ENCODE measurements at regions not wholly inside any gene's neighbourhood (a gene's known extent, or its start where the extent isn't known, plus 50 kb on each side); places are given as distances from the start of the nearest gene placed in this dataset.
"Not testable (repeated sequence)": the region's sequence is repeated elsewhere in the genome, so short reads cannot be mapped to it uniquely, and the experiment has no call there.

GRCh38 chr12:131388164-131389053, 322.5 kb upstream of the SFSWAP start:
- H3K9me3 ChIP-seq (ENCODE audit: control extremely low read depth in 1 of 5, control insufficient read depth in 4 of 5, insufficient read depth in 2 of 5, low read depth in 1 of 5, low read length in 4 of 5); H3K4me3 ChIP-seq (ENCODE audit: control insufficient read depth in 1 of 7, extremely low read depth in 1 of 7, insufficient read depth in 4 of 7, low read depth in 2 of 7, low read length in 6 of 7); H3K27ac ChIP-seq (ENCODE audit: insufficient read depth in 1 of 2, low read depth in 1 of 2, low read length in 2 of 2, poor library complexity in 1 of 2, severe bottlenecking in 2 of 2); DNase-seq; CTCF ChIA-PET; POLR2A ChIA-PET; H3K36me3 ChIP-seq (ENCODE audit: control insufficient read depth in 4 of 4, insufficient read depth in 4 of 4, low read length in 3 of 4): not testable (repeated sequence)
- 80% methylated on average over 7 of the region's 10 CpGs for WGBS (ENCODE audit: insufficient coverage)
- H3K27me3 ChIP-seq (replicated peaks in 2 of 5; ENCODE audit: control insufficient read depth in 4 of 5, insufficient read depth in 5 of 5, low read length in 4 of 5) = peaks cover 0 to 28% (median 2%) of the 10 kb centered on the region in 5 experiments
- H3K4me1 ChIP-seq (ENCODE audit: control extremely low read depth in 1 of 4, control insufficient read depth in 4 of 4, insufficient read depth in 4 of 4, low read length in 3 of 4) = peaks cover 0 to 11% (median 8%) of the 10 kb centered on the region in 4 experiments

DNA sequence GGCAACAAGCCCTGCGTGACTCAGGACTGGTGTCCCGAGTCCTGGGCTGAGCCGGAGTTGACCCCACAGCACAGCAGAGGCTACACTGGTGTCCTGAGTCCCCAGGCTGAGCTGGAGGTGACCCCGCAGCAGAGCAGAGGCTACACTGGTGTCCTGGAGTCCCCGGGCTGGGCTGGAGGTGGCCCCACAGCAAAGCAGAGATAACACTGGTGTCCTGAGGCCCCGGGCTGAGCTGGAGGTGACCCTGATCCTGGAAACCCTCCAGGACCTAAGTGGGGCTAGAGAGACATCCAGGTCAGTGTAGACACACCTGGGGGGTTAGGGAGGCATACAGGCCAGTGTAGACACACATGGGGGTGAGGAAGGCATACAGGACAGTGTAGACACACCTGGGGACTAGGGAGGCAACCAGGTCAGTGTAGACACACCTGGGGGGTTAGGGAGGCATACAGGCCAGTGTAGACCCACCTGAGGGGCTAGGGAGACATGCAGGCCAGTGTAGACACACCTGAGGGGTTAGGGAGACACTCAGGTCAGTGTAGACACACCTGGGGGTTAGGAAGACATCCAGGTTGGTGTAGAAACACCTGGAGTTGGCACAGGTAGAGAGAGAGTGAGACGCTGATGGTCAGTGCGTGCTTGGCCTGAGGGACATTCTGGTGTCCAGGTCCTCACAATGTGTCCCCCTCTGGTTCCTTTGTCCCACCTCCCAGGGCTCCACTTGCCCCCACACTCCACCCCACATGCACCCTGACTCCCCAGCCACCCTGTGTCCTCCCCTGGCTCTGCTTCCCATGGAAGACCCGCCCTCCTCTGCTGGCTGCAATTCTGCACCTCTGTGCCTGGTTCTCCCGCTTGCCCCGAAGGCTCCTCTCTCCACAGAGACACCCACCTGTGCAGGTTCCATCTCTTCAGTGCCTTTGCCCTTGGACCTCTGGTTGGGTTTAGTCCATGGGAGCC, 321.6 kb upstream of the SFSWAP start:
- Histone ChIP-seq H3K4me1 (ENCODE audit: control extremely low read depth in 1 of 4, control insufficient read depth in 4 of 4, insufficient read depth in 4 of 4, low read length in 3 of 4) (peaks cover 0 to 11% (median 8%) of the 10 kb centered on the region in 4 experiments), H3K27ac (ENCODE audit: insufficient read depth in 1 of 2, low read depth in 1 of 2, low read length in 2 of 2, poor library complexity in 1 of 2, severe bottlenecking in 2 of 2) (no peak overlapping the region), H3K27me3 (replicated peaks in 2 of 5; ENCODE audit: control insufficient read depth in 4 of 5, insufficient read depth in 5 of 5, low read length in 4 of 5) (peaks cover 0 to 19% (median 0%) of the 10 kb centered on the region in 5 experiments), H3K9me3 (ENCODE audit: control extremely low read depth in 1 of 5, control insufficient read depth in 4 of 5, insufficient read depth in 2 of 5, low read depth in 1 of 5, low read length in 4 of 5) (no peaks in the 10 kb centered on the region), H3K4me3 (ENCODE audit: control insufficient read depth in 1 of 7, extremely low read depth in 1 of 7, insufficient read depth in 4 of 7, low read depth in 2 of 7, low read length in 6 of 7) (no peak overlapping the region), H3K36me3 (ENCODE audit: control insufficient read depth in 4 of 4, insufficient read depth in 4 of 4, low read length in 3 of 4) (no peaks in the 10 kb centered on the region)
- ChIA-PET CTCF (interaction anchor here (1.6 kb wide), 1 partner anchor 285 kb away, joined by 4 read pairs; no protein-coding TSS in a partner anchor), POLR2A (no interaction called here)
- 87% methylated on average over 6 of the region's 11 CpGs for WGBS (ENCODE audit: insufficient coverage)
- no peak for DNase-seq

- ChIA-PET CTCF (interaction anchor here (1.6 kb wide), 1 partner anchor 286 kb away, joined by 4 read pairs; no protein-coding TSS in a partner anchor), POLR2A (interaction anchor here (0.6 kb wide), 2 partner anchors 64 to 348 kb away, joined by 3 to 4 read pairs; no protein-coding TSS in a partner anchor)
- peaks cover 0 to 9% (median 0%) of the 10 kb centered on the region in 5 experiments for H3K27me3 ChIP-seq (replicated peaks in 2 of 5; ENCODE audit: control insufficient read depth in 4 of 5, insufficient read depth in 5 of 5, low read length in 4 of 5)
- no peaks in the 10 kb centered on the region for H3K9me3 ChIP-seq (ENCODE audit: control extremely low read depth in 1 of 5, control insufficient read depth in 4 of 5, insufficient read depth in 2 of 5, low read depth in 1 of 5, low read length in 4 of 5)
- H3K4me3 ChIP-seq (ENCODE audit: control insufficient read depth in 1 of 7, extremely low read depth in 1 of 7, insufficient read depth in 4 of 7, low read depth in 2 of 7, low read length in 6 of 7) = no peak overlapping the region
- 65% methylated on average over 16 of the region's 19 CpGs for WGBS (ENCODE audit: insufficient coverage)
- no peak overlapping the region for H3K27ac ChIP-seq (ENCODE audit: insufficient read depth in 1 of 2, low read depth in 1 of 2, low read length in 2 of 2, poor library complexity in 1 of 2, severe bottlenecking in 2 of 2)
- H3K4me1 ChIP-seq (ENCODE audit: control extremely low read depth in 1 of 4, control insufficient read depth in 4 of 4, insufficient read depth in 4 of 4, low read length in 3 of 4) = peaks cover 0 to 11% (median 8%) of the 10 kb centered on the region in 4 experiments
- peak; percentile 15 to 61 (median 47) for DNase-seq
- no peaks in the 10 kb centered on the region for H3K36me3 ChIP-seq (ENCODE audit: control insufficient read depth in 4 of 4, insufficient read depth in 4 of 4, low read length in 3 of 4)
Measured at GRCh38 chr12:131390412-131391334, 320.2 kb upstream of the SFSWAP start.

DNA sequence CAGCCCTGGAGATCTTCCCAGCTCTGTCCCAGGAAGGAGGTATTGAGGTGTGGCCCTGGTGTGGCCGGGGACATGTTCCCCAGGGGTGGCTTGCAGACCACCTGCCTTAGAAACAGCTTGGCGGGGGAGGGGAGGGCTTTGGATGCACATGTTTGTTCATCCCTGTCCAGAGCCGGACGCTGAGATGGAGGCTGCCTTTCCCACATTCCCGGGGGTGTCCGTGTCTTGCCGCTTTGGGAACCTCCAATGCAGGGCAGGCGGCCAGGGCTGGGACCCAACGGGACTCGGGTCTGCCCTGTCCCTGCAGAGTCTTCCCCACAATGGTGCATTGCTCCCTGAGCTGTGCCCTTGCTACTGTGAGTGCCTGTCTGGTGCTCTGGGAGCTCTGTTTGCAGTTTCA, 319.5 kb upstream of the SFSWAP start:
- Histone ChIP-seq H3K4me3 (ENCODE audit: control insufficient read depth in 1 of 7, extremely low read depth in 1 of 7, insufficient read depth in 4 of 7, low read depth in 2 of 7, low read length in 6 of 7) (no peak overlapping the region), H3K4me1 (ENCODE audit: control extremely low read depth in 1 of 4, control insufficient read depth in 4 of 4, insufficient read depth in 4 of 4, low read length in 3 of 4) (peaks cover 0 to 11% (median 8%) of the 10 kb centered on the region in 4 experiments), H3K36me3 (ENCODE audit: control insufficient read depth in 4 of 4, insufficient read depth in 4 of 4, low read length in 3 of 4) (no peaks in the 10 kb centered on the region), H3K9me3 (ENCODE audit: control extremely low read depth in 1 of 5, control insufficient read depth in 4 of 5, insufficient read depth in 2 of 5, low read depth in 1 of 5, low read length in 4 of 5) (peaks cover 0 to 6% (median 0%) of the 10 kb centered on the region in 5 experiments), H3K27me3 (replicated peaks in 2 of 5; ENCODE audit: control insufficient read depth in 4 of 5, insufficient read depth in 5 of 5, low read length in 4 of 5) (peaks cover 0 to 5% (median 0%) of the 10 kb centered on the region in 5 experiments), H3K27ac (ENCODE audit: insufficient read depth in 1 of 2, low read depth in 1 of 2, low read length in 2 of 2, poor library complexity in 1 of 2, severe bottlenecking in 2 of 2) (no peak overlapping the region)
- ChIA-PET CTCF (no interaction called here), POLR2A (interaction anchor here (0.6 kb wide), 1 partner anchor 63 kb away, joined by 4 read pairs; no protein-coding TSS in a partner anchor)
- DNase-seq = no peak
- WGBS (ENCODE audit: insufficient coverage) = 95% methylated on average over 10 of the region's 10 CpGs

DNA sequence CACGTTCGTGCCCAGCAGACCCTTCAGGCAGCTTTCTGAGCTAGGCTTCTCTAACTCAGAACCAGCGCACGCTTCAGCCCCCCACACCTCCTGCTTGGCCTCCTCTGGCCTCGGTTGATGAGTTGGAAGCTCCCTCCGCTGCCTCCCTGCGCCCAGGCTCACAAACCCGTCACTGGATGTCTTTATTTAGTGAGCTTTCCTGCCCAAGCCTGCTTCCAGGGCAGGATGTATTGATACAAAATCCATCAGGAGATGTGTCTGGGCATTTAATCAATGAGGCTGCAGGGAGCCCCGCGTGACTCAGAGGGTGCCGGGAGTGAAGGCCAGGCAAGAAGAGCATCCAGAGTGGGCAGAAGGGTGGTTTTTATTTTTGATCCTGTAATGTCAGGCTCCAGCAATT, 316.1 kb upstream of the SFSWAP start:
- POLR2A ChIA-PET; H3K27ac ChIP-seq (ENCODE audit: insufficient read depth in 1 of 2, low read depth in 1 of 2, low read length in 2 of 2, poor library complexity in 1 of 2, severe bottlenecking in 2 of 2); CTCF ChIA-PET; DNase-seq; H3K27me3 ChIP-seq (replicated peaks in 2 of 5; ENCODE audit: control insufficient read depth in 4 of 5, insufficient read depth in 5 of 5, low read length in 4 of 5); H3K4me1 ChIP-seq (ENCODE audit: control extremely low read depth in 1 of 4, control insufficient read depth in 4 of 4, insufficient read depth in 4 of 4, low read length in 3 of 4); H3K4me3 ChIP-seq (ENCODE audit: control insufficient read depth in 1 of 7, extremely low read depth in 1 of 7, insufficient read depth in 4 of 7, low read depth in 2 of 7, low read length in 6 of 7); H3K36me3 ChIP-seq (ENCODE audit: control insufficient read depth in 4 of 4, insufficient read depth in 4 of 4, low read length in 3 of 4): not testable (repeated sequence)
- H3K9me3 ChIP-seq (ENCODE audit: control extremely low read depth in 1 of 5, control insufficient read depth in 4 of 5, insufficient read depth in 2 of 5, low read depth in 1 of 5, low read length in 4 of 5) = peaks cover 0 to 22% (median 11%) of the 10 kb centered on the region in 5 experiments
- 91% methylated on average over 7 of the region's 11 CpGs for WGBS (ENCODE audit: insufficient coverage)

- CTCF ChIA-PET; POLR2A ChIA-PET; DNase-seq; H3K27me3 ChIP-seq (replicated peaks in 2 of 5; ENCODE audit: control insufficient read depth in 4 of 5, insufficient read depth in 5 of 5, low read length in 4 of 5); H3K36me3 ChIP-seq (ENCODE audit: control insufficient read depth in 4 of 4, insufficient read depth in 4 of 4, low read length in 3 of 4); H3K27ac ChIP-seq (ENCODE audit: insufficient read depth in 1 of 2, low read depth in 1 of 2, low read length in 2 of 2, poor library complexity in 1 of 2, severe bottlenecking in 2 of 2); H3K4me1 ChIP-seq (ENCODE audit: control extremely low read depth in 1 of 4, control insufficient read depth in 4 of 4, insufficient read depth in 4 of 4, low read length in 3 of 4); H3K4me3 ChIP-seq (ENCODE audit: control insufficient read depth in 1 of 7, extremely low read depth in 1 of 7, insufficient read depth in 4 of 7, low read depth in 2 of 7, low read length in 6 of 7): not testable (repeated sequence)
- H3K9me3 ChIP-seq (ENCODE audit: control extremely low read depth in 1 of 5, control insufficient read depth in 4 of 5, insufficient read depth in 2 of 5, low read depth in 1 of 5, low read length in 4 of 5) = peaks cover 0 to 22% (median 11%) of the 10 kb centered on the region in 5 experiments
- WGBS (ENCODE audit: insufficient coverage) = 79% methylated on average over 5 of the region's 5 CpGs
Measured at GRCh38 chr12:131395209-131395684, 315.6 kb upstream of the SFSWAP start.
